HTR-8/SVneo (cell line): ENCODE measurements at regions not wholly inside any gene's neighbourhood (a gene's known extent, or its start where the extent isn't known, plus 50 kb on each side); places are given as distances from the start of the nearest gene placed in this dataset.
"Not testable (repeated sequence)": the region's sequence is repeated elsewhere in the genome, so short reads cannot be mapped to it uniquely, and the experiment has no call there.

ENCODE experiments used
- DNase-seq: peaks from one replicate; pipeline ENCODE4 v3.0.0; 2011; ENCODE audit warnings: low spot score, mixed read lengths; ENCODE audit not compliant: insufficient read length
- FAIRE-seq: peaks from 2 replicates; lab custom pipeline; 2011; peaks lifted over from hg19 to GRCh38; lab: Jason Lieb, UNC

GRCh38 chr12:47356129-47356700, 276.5 kb upstream of the AMIGO2 start:
- FAIRE-seq (no peak), DNase-seq (no peak)

GRCh38 chr12:47353508-47353907, 273.7 kb upstream of the AMIGO2 start:
- FAIRE-seq = no peak

DNA sequence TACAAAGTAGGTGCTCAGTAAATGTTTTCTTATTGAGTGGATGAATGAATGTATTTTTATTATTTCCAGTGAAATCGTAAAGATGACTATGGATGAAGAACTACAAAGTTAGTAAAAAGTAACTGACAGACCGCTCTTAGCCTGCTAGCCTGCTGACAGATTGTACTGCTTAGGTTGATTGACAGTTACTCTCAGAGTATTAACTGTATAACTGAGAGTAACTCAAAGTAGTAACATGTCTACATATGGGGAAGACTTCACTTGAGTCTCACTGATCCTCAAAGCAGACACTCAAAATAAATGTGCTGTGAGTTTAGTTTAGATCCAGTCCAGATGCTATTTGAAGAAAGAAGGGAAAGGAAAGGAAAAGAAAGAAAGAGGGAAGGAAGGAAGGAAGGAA, 272.3 kb upstream of the AMIGO2 start:
- no peak for DNase-seq
- FAIRE-seq = no peak

More at GRCh38 chr12:47353508-47353907, 273.7 kb upstream of the AMIGO2 start:
- DNase-seq = no peak

DNA sequence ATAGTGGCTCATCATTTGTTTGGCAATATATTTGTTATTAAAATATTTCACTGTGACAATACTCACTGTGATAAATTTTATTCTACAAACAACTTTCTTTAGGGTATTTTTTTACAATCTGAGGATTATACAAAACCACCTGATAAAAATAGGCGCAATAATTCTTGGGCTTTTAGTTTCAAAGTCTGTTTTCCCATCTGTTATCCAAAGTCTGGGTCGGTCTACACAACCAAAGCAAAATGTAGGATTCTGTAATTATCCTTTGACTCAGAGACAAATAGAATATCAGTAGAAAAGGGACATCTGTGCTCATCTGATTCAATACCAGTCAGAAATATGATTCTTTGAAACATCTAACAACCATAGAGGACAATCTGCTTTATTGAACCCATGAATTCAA, 271.8 kb upstream of the AMIGO2 start:
- no peak for FAIRE-seq
- no peak for DNase-seq

DNA sequence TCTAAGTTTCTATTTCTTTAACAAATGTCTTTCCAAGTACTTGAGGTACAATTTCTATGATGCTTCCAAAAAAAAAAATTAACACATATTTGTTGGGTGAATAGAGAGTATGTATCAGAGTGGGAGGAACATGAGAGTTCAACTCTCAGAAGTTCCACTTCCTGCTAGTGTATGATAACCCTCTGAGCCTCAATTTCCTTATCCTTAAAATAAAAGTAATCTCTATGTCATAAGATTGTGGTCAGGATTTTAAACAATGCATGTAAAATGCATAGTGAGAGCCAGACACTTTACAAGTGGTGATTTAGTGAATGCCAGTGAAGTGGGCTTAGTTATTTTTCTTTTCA, 270.3 kb upstream of the AMIGO2 start:
- DNase-seq (no peak), FAIRE-seq (no peak)

DNA sequence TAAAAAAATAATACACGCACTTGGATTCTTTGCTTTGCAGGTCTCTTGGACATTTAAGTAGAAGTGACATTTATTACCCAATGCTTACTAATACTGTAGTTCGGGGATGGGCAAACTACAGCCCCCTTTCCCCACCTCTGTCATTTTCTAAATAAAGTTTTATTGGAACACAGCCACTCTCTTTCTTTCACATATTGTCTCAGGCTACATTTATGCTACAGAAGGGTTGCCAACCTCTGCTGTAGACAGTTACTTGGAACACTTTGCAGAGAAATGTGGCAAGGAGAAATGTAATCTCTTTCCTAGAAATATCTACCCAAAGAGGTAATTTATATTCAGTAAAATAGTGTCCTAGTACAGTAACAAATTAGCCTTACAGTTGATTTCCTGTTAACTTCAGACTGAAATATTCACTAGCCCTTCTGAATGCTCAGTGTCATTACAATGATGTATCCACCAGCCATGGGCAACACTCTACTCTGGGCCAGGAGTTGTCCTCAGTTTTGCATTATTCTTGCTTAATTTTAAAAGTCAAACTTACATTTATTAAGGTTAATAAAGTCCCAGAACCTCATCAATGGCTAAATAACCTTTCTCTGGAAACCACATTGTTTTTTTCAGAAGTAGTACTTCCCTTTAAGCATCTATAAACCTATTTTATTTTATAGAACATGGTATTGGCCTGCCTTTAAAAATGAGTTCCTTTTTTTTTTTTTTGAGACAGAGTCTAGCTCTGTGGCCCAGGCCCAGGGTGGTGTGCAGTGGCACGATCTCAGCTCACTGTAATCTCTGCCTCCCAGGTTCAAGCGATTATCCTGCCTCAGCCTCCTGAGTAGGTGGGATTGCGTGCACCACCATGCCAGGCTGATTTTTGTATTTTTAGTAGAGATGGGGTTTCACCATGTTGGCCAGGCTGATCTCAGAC, 269.6 kb upstream of the AMIGO2 start:
- FAIRE-seq = no peak

DNA sequence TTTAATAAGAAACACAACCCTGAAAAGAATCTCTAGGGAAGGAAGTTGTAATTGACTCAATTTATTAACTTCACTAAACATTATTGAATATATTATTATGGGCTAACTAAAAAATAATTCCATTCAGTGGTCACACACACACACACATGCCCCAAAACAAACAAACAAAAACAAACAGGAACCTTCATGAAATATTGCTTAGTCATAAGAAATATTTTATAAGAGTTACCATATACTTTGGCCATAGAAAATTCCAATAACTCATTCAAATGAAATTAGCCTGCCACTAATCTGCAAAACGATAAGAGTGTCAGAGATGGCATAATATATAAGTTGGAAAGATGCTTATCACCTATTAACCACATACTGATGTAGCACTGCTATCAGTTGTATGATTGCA, 268.4 kb upstream of the AMIGO2 start:
- DNase-seq (no peak), FAIRE-seq (no peak)

More for the DNA sequence above, 269.6 kb upstream of the AMIGO2 start:
- no peak for DNase-seq

DNA sequence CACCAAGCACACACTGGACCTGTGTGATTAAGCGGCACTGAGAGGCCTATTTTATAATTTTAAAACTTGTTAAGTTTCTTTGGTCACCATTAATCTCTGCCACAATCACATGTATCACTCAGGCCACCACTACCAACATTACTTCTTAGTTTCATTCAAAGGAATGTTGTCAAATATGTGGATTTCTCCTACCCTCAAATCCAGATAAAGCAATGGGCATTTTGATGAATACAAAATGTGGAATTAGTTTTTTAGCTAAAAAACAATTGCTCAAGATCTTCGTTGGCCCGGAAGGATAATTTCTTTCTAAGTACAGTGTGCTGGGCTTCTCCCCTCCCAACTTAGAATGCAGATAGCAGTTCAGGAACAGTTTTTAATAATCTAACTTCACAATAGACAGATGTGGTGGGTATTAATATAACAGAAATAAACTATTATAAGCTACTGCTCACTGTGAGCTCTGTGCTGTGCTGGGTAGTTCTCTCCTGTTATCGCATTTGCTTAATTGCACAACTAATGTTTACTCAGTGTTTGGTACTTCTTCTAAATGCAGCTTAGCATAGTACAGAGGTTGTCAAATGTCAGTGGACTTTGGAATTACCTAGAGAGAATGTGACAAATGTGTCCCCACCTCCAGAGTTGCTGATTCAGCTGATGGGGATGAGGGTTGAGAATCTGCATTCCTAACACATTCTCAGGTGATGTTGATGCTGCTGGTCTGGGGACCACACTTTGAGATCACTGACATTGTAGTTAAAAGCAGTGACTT, 266.7 kb upstream of the AMIGO2 start:
- no peak for DNase-seq
- no peak for FAIRE-seq

DNA sequence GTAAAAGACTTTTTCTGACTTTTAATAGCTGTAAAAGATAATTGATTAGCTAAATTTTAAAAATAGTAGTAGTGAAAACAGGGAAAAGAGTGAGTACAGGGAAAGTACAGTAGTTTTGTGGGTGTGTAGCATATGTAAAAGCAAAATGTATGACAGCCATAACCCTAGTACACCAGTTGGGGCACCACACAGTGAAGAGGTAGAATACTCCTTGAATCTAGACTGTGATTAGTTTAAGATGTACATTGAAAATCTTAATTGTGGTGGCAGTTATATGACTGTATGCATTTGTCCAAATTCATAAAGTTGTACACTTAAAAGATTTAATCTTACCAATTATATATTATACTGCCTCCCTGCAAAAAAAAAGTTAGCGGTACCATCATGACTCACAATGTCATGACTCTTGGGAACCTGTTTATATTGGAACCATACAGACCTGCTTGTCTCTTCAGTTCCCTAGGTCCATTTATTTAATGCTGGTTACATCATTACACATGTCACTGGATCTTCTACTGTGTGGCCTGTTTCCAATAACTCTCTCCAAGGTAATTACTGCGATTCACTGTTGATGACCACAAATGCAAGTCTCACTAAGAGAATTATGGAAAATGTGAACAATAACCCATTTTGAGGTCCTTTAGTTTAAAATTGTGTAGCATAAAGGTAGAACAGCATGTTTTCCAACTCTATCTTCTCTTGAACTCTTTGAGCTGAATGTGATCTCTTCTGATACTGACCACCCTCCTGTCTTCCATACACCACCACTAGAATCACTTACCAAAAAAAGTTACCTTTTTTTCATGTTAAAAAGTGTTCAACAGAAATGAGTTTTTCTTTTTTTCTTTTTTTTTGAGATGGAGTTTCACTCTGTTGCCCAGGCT, 264.2 kb upstream of the AMIGO2 start:
- FAIRE-seq = no peak
- no peak for DNase-seq

DNA sequence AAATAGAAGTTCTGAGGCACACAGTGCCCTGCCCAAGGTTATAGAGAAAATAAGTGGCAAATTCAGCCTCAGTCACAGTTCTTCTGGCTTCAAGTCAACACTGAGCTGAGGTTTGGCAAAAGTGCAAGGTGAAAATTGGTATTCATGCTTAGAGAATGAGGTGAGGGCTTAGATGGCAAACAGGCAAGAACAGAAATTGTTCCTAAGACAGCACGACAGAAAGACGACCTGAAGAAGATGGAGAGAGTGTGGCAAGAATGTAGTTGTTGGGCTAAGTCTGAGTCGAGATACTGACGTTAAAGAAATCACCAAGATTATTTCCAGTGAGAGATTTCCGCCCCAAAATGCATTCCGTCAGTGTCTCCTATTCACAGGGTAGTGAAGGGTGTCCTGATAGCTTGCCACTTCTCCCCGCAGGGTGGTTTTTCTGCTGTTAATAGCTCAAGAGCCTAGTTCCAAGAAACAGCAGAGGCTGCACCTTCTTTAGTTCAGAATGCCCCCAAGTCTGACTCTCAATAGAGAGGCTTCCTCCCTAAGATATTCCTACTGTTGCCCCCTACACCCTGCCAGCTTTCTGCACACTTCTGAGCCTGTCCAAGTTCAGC, 260.8 kb upstream of the AMIGO2 start:
- DNase-seq (no peak), FAIRE-seq (no peak)

DNA sequence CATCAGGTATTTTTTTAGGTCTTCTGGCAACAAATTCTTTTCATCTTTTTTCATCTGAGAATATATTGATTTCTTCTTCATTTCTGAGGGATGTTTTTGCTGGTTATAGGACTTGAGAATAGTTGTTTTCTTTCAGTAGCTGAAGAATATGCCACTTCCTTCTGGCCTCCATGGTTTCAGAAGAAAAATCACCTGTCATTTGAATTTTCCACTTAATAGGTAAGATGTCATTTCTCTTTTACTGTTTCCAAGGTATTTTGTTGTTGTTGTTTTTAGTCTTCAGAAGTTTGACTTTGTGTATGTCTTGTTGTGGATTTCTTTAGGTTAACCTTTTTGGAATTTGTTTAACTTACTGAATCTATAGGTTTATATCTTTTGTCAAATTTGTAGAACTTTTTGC, 257.8 kb upstream of the AMIGO2 start:
- FAIRE-seq (no peak), DNase-seq (no peak)

DNA sequence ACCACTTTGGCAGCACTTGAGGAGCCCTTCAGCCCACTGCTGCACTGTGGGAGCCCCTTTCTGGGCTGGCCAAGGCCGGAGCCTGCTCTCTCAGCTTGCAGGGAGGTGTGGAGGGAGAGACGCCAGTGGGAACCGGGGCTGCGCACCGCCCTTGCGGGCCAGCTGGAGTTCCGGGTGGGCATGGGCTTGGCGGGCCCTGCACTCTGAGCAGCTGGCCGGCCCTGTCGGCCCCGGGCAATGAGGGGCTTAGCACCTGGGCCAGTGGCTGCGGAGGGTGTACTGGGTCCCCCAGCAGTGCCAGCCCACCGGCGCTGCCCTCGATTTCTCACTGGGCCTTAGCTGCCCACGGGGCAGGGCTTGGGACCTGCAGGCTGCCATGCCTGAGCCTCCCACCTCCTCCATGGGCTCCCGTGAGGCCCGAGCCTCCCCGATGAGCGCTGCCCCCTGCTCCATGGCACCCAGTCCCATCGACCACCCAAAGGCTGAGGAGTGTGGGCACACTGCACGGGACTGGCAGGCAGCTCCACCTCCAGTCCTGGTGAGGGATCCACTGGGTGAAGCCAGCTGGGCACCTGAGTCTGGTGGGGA, 253.6 kb upstream of the AMIGO2 start:
- DNase-seq, FAIRE-seq: not testable (repeated sequence)

- DNase-seq (no peak), FAIRE-seq (no peak)
These were observed 249.2 kb upstream of the AMIGO2 start for GRCh38 chr12:47328831-47329545.

DNA sequence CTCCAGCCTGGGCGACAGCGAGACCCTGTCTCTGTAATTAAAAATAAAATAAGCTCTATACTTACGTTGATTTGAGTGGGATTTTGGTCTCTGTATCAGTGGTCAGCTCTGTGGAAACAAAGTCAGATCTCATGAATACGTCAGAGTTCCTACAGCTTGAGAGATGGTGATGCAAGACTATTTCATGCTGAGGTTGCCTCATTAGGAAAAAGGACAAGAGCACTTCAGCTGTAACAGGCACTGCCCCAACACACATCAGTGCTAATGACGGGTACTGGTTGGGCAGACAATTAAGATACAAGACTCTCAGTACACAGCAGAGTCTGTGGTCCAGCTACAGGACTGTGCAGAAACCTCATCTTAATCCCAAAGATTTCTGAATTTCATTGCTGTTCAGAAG, 246.4 kb upstream of the AMIGO2 start:
- no peak for FAIRE-seq

GRCh38 chr12:47323802-47324201, 244.0 kb upstream of the AMIGO2 start:
- no peak for FAIRE-seq

More for the DNA sequence above, 246.4 kb upstream of the AMIGO2 start:
- no peak for DNase-seq

GRCh38 chr12:47321436-47321835, 241.7 kb upstream of the AMIGO2 start:
- no peak for FAIRE-seq
- no peak for DNase-seq

More at GRCh38 chr12:47323802-47324201, 244.0 kb upstream of the AMIGO2 start:
- no peak for DNase-seq

- FAIRE-seq (no peak), DNase-seq (no peak)
These were observed 240.0 kb upstream of the AMIGO2 start for GRCh38 chr12:47319746-47320145.

DNA sequence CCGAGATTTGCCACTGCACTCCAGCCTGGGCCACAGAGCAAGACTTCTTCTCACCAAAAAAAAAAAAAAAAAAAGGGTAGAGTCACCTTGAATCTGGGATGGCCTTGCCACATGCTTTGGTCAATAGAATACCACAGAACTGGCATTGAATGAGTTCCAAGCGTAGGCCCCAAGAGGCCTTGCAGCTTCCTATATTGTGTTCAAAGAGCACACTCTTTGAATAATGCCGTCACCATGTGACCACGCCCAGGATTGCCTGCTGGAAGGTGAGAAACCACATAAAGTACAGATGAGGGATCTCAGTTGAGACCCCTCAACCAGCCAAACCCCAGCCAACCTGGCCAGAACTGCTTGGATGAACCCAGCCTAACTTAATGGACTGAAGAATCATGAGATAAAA, 239.2 kb upstream of the AMIGO2 start:
- no peak for FAIRE-seq
- DNase-seq = no peak
